GM21737 (cell line): ENCODE measurements at regions not wholly inside any gene's neighbourhood (a gene's known extent, or its start where the extent isn't known, plus 50 kb on each side); places are given as distances from the start of the nearest gene placed in this dataset.
"Not testable (repeated sequence)": the region's sequence is repeated elsewhere in the genome, so short reads cannot be mapped to it uniquely, and the experiment has no call there.

Experiments
- ATAC-seq: cut with Tn5 transposase; IDR thresholded peaks from one replicate; pipeline ENCODE4 v1.9.1; 2021; ENCODE audit warnings: mild to moderate bottlenecking, moderate library complexity; ENCODE audit not compliant: unreplicated experiment

- ATAC-seq = not testable (repeated sequence)
Measured at GRCh38 chr10:27347827-27348207, 107.2 kb upstream of the ACBD5 start.

GRCh38 chr10:27345455-27345920 is 104.9 kb upstream of the ACBD5 start:
- ATAC-seq = no peak

- no peak for ATAC-seq
Measured at GRCh38 chr10:27344568-27345454, 104.2 kb upstream of the ACBD5 start.

GRCh38 chr10:27341001-27341400 is 100.4 kb upstream of the ACBD5 start:
- no peak for ATAC-seq

GRCh38 chr10:27335246-27335645 is 94.6 kb upstream of the ACBD5 start:
- not testable (repeated sequence) for ATAC-seq

- ATAC-seq = no peak
Measured at GRCh38 chr10:27330074-27330473, 89.5 kb upstream of the ACBD5 start.

- ATAC-seq = no peak
Measured at GRCh38 chr10:27328946-27329345, 88.3 kb upstream of the ACBD5 start.

GRCh38 chr10:27326748-27327147 is 86.2 kb upstream of the ACBD5 start:
- not testable (repeated sequence) for ATAC-seq

- ATAC-seq = no peak
Measured at GRCh38 chr10:27319752-27320431, 79.3 kb upstream of the ACBD5 start.

GRCh38 chr10:27319139-27319538 is 78.5 kb upstream of the ACBD5 start:
- not testable (repeated sequence) for ATAC-seq

- ATAC-seq = not testable (repeated sequence)
Measured at GRCh38 chr10:27315082-27315481, 74.5 kb upstream of the ACBD5 start.

GRCh38 chr10:27313586-27313985 is 73.0 kb upstream of the ACBD5 start:
- ATAC-seq = not testable (repeated sequence)

GRCh38 chr10:27312854-27313253 is 72.3 kb upstream of the ACBD5 start:
- ATAC-seq = no peak

GRCh38 chr10:27311809-27312208 is 71.2 kb upstream of the ACBD5 start:
- ATAC-seq = not testable (repeated sequence)

- ATAC-seq = not testable (repeated sequence)
Measured at GRCh38 chr10:27298522-27298850, 57.9 kb upstream of the ACBD5 start.

GRCh38 chr10:27297844-27298521 is 57.4 kb upstream of the ACBD5 start:
- no peak for ATAC-seq

- not testable (repeated sequence) for ATAC-seq
Measured at GRCh38 chr10:27296285-27296684, 55.7 kb upstream of the ACBD5 start.

GRCh38 chr10:27291253-27291895 is 50.8 kb upstream of the ACBD5 start:
- ATAC-seq = not testable (repeated sequence)
